ENCODE measurements at regions not wholly inside any gene's neighbourhood (a gene's known extent, or its start where the extent isn't known, plus 50 kb on each side); places are given as distances from the start of the nearest gene placed in this dataset.

GRCh38 chr7:17041324-17041723, 159.5 kb upstream of the AGR3 start:
- no peaks in the 10 kb centered on the region for H3K27me3 ChIP-seq (replicated peaks in 1 of 4; ENCODE audit: control extremely low read depth in 1 of 4, control insufficient read depth in 3 of 4, insufficient read depth in 4 of 4, low read length in 3 of 4)
- H3K9me3 ChIP-seq (ENCODE audit: control extremely low read depth in 1 of 3, control insufficient read depth in 2 of 3, insufficient read depth in 1 of 3, low read length in 2 of 3), result no peaks in the 10 kb centered on the region
- WGBS (ENCODE audit: insufficient coverage), result no CpG with 5 or more reads among the region's 2 CpGs
- no peak overlapping the region for H3K27ac ChIP-seq (ENCODE audit: low read length in 2 of 2)
- H3K4me1 ChIP-seq (ENCODE audit: control insufficient read depth in 2 of 2, insufficient read depth in 2 of 2, low read length in 2 of 2), result no peaks in the 10 kb centered on the region
- no peaks in the 10 kb centered on the region for H3K9me3 Mint-ChIP-seq (ENCODE audit: insufficient read depth)
- H4K20me1 ChIP-seq (ENCODE audit: control insufficient read depth, insufficient read depth, low read length, poor library complexity, severe bottlenecking), result no peaks in the 10 kb centered on the region
- intact Hi-C loops (cut with micrococcal nuclease), result no loop called here
- no peak overlapping the region for H3K4me3 ChIP-seq (ENCODE audit: control extremely low read depth in 1 of 5, extremely low read depth in 1 of 5, insufficient read depth in 1 of 5, low read depth in 2 of 5, low read length in 4 of 5)
- no peak overlapping the region for H3K27ac Mint-ChIP-seq
- no peak overlapping the region for H3K4me3 Mint-ChIP-seq
- no peaks in the 10 kb centered on the region for H3K79me2 ChIP-seq (ENCODE audit: control insufficient read depth, insufficient read depth, low read length)
- no peak for TF ChIP-seq EZH2 (IDR thresholded peaks at IDR 0.05; ENCODE audit: borderline replicate concordance, insufficient read depth, low read depth, low read length, poor library complexity, severe bottlenecking)
- TF ChIP-seq, protein P1, sequence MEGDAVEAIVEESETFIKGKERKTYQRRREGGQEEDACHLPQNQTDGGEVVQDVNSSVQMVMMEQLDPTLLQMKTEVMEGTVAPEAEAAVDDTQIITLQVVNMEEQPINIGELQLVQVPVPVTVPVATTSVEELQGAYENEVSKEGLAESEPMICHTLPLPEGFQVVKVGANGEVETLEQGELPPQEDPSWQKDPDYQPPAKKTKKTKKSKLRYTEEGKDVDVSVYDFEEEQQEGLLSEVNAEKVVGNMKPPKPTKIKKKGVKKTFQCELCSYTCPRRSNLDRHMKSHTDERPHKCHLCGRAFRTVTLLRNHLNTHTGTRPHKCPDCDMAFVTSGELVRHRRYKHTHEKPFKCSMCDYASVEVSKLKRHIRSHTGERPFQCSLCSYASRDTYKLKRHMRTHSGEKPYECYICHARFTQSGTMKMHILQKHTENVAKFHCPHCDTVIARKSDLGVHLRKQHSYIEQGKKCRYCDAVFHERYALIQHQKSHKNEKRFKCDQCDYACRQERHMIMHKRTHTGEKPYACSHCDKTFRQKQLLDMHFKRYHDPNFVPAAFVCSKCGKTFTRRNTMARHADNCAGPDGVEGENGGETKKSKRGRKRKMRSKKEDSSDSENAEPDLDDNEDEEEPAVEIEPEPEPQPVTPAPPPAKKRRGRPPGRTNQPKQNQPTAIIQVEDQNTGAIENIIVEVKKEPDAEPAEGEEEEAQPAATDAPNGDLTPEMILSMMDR (IDR thresholded peaks at IDR 0.05), result no peak
- no peaks in the 10 kb centered on the region for H3K27me3 Mint-ChIP-seq
- ChIA-PET POLR2A (no interaction called here), CTCF (no interaction called here)
- no peak overlapping the region for H2AFZ ChIP-seq (ENCODE audit: insufficient read depth, low read depth, low read length, poor library complexity, severe bottlenecking)
- no peak overlapping the region for H3K4me2 ChIP-seq (replicated peaks; ENCODE audit: low read depth, low read length, poor library complexity, severe bottlenecking)
- no peak for DNase-seq
- ATAC-seq (ENCODE audit: low read depth), result no peak
- H3K9ac ChIP-seq (ENCODE audit: low read length), result no peak overlapping the region
- H3K4me1 Mint-ChIP-seq, result peaks cover 3% of the 10 kb centered on the region
- H3K36me3 ChIP-seq (replicated peaks in 1 of 2; ENCODE audit: control extremely low read depth in 1 of 2, control insufficient read depth in 1 of 2, extremely low read depth in 1 of 2, insufficient read depth in 2 of 2, low read length in 1 of 2), result no peaks in the 10 kb centered on the region

- H3K4me2 ChIP-seq (replicated peaks; ENCODE audit: low read depth, low read length, poor library complexity, severe bottlenecking), result no peak overlapping the region
- POLR2A ChIA-PET, result no interaction called here
Measured at GRCh38 chr7:17042211-17042610, 160.4 kb upstream of the AGR3 start.

More at GRCh38 chr7:17042211-17042610, 160.4 kb upstream of the AGR3 start:
- no peak overlapping the region for H3K27ac Mint-ChIP-seq
- H3K4me1 Mint-ChIP-seq, result peaks cover 3% of the 10 kb centered on the region
- no peaks in the 10 kb centered on the region for H3K79me2 ChIP-seq (ENCODE audit: control insufficient read depth, insufficient read depth, low read length)
- no peak overlapping the region for H3K4me3 Mint-ChIP-seq
- H3K27me3 ChIP-seq (replicated peaks in 1 of 4; ENCODE audit: control extremely low read depth in 1 of 4, control insufficient read depth in 3 of 4, insufficient read depth in 4 of 4, low read length in 3 of 4), result no peaks in the 10 kb centered on the region
- intact Hi-C loops (cut with micrococcal nuclease), result no loop called here
- ATAC-seq (ENCODE audit: low read depth), result no peak
- no peaks in the 10 kb centered on the region for H3K9me3 Mint-ChIP-seq (ENCODE audit: insufficient read depth)
- no peak for TF ChIP-seq EZH2 (IDR thresholded peaks at IDR 0.05; ENCODE audit: borderline replicate concordance, insufficient read depth, low read depth, low read length, poor library complexity, severe bottlenecking)
- TF ChIP-seq, protein P1 (IDR thresholded peaks at IDR 0.05), result no peak
- H3K27ac ChIP-seq (ENCODE audit: low read length in 2 of 2), result no peak overlapping the region
- no peak for DNase-seq
- CTCF ChIA-PET, result no interaction called here
- no peaks in the 10 kb centered on the region for H3K36me3 ChIP-seq (replicated peaks in 1 of 2; ENCODE audit: control extremely low read depth in 1 of 2, control insufficient read depth in 1 of 2, extremely low read depth in 1 of 2, insufficient read depth in 2 of 2, low read length in 1 of 2)
- H3K9me3 ChIP-seq (ENCODE audit: control extremely low read depth in 1 of 3, control insufficient read depth in 2 of 3, insufficient read depth in 1 of 3, low read length in 2 of 3), result no peaks in the 10 kb centered on the region
- no peaks in the 10 kb centered on the region for H3K27me3 Mint-ChIP-seq
- H2AFZ ChIP-seq (ENCODE audit: insufficient read depth, low read depth, low read length, poor library complexity, severe bottlenecking), result no peak overlapping the region
- H3K9ac ChIP-seq (ENCODE audit: low read length), result no peak overlapping the region
- H4K20me1 ChIP-seq (ENCODE audit: control insufficient read depth, insufficient read depth, low read length, poor library complexity, severe bottlenecking), result no peaks in the 10 kb centered on the region
- H3K4me1 ChIP-seq (ENCODE audit: control insufficient read depth in 2 of 2, insufficient read depth in 2 of 2, low read length in 2 of 2), result no peaks in the 10 kb centered on the region
- H3K4me3 ChIP-seq (ENCODE audit: control extremely low read depth in 1 of 5, extremely low read depth in 1 of 5, insufficient read depth in 1 of 5, low read depth in 2 of 5, low read length in 4 of 5), result no peak overlapping the region
- WGBS (ENCODE audit: insufficient coverage), result no CpG with 5 or more reads among the region's 2 CpGs

Data from B cell (primary cell).